OCI-LY1 (cell line): ENCODE measurements at regions not wholly inside any gene's neighbourhood (a gene's known extent, or its start where the extent isn't known, plus 50 kb on each side); places are given as distances from the start of the nearest gene placed in this dataset.

Experiments used
- CTCF ChIP-seq: fragments of 200-600 bp; sonication (generic), shearing (Covaris generic); IDR thresholded peaks from 2 replicates; pipeline ENCODE4 v1.5.1; 2017; ENCODE audit warnings: mild to moderate bottlenecking, antibody characterized with exemption, low read length, moderate library complexity, mixed read lengths
- EZH2 ChIP-seq: fragments of 200-600 bp; sonication (generic), shearing (Covaris generic); IDR thresholded peaks from 2 replicates; pipeline ENCODE4 v1.8.0; 2017; ENCODE audit warnings: borderline replicate concordance, mixed run types, mild to moderate bottlenecking, antibody characterized with exemption, low read length, moderate library complexity, mixed read lengths

GRCh38 chr21:15515908-15516307 lies 213.9 kb upstream of the USP25 start:
- TF ChIP-seq CTCF (no peak), EZH2 (no peak)
